ENCODE measurements at regions not wholly inside any gene's neighbourhood (a gene's known extent, or its start where the extent isn't known, plus 50 kb on each side); places are given as distances from the start of the nearest gene placed in this dataset.
A peak's percentile ranks its signal among the peaks of the same experiment; 100 is the strongest.

DNA sequence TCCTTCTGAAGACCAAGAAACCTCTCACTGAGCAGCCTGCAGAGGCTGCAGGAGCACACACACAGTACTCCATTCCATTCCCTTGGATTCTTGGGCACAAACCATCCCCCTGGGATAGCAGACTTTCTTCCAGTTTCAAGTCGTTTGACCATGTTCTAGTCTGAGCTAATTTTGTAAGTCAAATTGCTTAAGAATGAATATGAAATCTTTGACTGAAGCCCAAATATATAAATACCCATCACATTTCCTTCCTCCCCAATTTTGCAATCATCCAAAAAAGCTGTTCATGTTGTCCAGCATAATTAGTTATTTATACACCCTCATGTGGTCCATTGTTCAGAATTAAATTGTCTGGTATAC is 231.2 kb upstream of the TPRG1 start:
- DNase-seq (ENCODE audit: low read depth), result no peak

DNA sequence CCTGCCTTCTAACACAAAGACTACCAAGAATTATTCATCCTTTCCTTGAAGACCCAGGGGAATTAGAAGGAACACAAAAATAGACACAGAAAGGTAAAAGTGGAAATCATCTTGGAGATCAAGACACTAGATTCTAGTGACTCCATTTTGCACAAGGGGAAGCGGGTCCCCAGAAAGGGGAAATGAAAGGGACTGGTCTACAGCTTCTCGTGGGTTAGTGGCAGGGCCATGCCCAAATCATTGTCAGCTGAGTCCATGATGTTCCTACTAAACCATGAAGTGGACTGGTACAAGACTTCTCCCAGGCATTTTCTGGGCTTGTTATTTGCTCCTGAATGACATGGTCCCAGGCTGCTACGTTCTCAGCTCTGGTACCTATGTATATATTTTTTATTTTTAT is 230.7 kb upstream of the TPRG1 start:
- DNase-seq (ENCODE audit: low read depth), result no peak

DNA sequence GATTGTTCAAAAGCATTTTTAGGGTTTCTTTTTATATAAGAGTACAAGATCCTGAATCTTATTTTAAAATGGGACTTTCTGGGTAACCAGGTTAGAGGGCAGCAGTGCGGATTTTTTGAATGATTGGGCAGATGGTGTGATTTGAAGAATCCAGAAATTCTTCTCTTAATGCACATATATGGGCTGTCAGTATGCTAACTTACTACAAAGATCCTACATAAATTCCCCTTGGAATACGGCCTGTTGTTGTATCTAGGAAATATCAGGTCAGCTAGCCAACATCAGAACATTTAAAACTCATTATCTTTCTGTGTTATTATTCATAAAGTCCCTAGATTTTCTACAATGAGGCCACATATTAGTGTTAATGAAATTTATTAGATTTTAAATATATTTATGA is 229.6 kb upstream of the TPRG1 start:
- no peak for DNase-seq (ENCODE audit: low read depth)

DNA sequence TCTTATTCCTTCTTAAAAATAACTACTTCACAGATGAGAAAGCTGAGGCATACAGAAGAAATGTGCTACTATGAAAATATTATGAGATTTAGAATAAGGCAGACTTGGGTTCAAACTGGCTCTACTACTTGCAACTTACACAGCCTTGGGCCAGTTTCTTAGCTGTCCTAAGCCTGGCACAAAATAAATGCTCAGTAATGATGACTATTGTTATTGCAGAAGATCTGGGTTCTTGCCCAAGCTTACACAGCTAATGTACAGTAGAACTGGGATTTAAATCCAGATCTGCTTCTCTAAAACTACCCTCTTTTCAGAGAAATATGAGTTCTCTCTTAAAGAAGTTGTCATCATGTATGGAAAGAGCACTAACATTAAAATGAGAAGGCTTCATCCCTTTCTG is 228.2 kb upstream of the TPRG1 start:
- no peak for DNase-seq (ENCODE audit: low read depth)

DNA sequence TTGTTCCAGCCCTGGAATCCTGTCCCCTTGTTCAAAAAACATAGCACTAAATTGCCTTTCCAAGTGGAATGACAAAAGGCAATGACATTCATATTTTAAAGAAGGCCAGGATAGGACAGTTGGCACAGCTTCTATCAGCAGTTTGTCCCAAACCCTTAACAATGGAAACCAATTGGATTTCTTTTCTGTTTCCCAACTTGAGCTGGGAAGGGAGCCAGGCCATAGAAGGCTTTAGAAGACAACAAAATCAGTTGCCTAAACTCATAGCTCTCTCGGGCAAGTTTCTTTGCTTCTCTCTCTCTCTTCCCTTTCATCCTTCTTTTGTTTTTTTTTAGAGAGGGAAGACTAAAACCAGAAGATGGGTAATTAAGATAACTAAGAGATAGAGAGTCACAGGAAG is 227.7 kb upstream of the TPRG1 start:
- no peak for DNase-seq (ENCODE audit: low read depth)

DNA sequence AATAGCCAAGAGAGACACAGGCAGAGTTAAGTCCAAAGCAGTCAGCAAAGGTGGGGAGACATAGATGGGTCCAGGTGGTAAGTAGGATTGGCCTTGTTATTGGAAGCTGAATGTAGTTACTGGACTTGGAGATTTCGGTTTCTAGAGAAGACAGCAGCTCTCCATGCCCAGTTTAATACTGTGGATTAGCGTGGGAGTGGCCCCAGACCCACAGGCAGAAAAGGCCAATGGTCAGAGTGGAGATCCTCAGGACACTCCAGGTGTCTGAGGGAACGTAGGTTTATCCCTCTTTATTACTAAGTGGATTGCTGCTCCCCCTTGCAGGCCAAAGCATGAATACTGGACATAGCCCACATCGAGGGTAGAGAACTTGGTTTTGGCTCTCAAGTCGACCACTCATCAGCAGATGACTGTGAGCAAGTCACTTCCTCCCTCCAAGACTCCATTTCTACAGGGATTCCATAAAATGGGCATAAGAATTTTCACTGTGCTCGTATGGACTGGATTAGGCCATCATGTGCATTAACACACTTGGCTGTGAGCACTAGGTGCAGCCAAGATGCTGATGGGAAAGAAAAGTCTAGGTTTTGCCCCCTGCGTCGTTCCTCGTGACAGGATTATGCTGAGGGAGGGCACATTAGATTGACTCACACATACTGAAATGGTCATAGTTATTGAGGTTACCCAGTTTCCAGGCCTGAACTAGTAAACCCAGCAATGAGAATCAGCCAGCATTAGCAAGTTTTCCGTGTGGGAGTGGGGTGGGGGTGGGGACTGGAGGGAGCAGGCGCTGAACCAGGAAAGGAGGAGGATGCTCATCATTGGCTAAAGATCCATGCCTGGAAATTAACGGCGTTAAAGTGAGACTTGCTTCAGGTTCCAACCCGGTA is 225.2 kb upstream of the TPRG1 start:
- peak; percentile 2 for DNase-seq (ENCODE audit: low read depth)

DNA sequence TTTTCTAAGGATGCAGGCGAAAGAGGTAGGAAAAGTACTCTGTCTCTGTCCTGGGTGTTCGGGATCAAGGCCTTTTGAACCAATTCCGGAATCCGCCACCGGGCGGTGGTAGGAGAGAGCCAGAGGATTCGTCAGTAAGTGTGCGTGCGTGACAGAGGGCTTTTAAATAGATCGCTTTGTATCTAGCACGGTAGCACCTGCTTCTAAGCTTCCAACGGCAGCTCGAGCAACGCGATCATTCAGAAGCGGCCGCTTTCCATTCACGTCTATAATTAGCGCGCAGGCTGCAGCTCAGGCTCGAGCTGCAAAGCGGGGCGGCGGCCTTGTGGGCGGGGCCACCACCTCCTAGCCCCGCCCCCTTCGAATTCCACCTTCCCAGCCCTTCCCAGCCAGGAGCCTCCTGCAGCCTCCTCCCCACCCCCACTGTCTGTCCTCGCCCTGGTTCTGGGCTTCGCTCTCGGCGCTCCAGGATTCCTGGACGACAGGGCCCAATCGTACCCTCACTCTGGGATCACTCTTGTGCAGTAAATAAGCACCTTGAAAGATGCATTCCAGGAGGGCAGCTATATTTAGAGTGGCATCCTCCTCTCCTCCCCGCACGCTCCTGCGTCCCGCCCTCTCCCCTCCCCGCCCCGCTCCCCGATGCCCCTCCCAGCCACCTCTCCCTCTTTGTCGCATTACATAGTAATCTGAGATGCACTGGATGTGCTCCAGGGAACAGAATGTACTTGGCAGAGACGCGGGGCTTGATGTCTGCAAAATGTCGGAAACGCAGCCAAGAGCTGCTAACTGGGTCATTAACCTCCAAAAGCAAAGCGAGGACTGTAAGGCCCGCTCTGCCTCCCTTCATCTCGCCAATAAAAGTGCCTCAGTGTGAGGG is 224.1 kb upstream of the TPRG1 start:
- peak; percentile 95 for DNase-seq (ENCODE audit: low read depth)

DNA sequence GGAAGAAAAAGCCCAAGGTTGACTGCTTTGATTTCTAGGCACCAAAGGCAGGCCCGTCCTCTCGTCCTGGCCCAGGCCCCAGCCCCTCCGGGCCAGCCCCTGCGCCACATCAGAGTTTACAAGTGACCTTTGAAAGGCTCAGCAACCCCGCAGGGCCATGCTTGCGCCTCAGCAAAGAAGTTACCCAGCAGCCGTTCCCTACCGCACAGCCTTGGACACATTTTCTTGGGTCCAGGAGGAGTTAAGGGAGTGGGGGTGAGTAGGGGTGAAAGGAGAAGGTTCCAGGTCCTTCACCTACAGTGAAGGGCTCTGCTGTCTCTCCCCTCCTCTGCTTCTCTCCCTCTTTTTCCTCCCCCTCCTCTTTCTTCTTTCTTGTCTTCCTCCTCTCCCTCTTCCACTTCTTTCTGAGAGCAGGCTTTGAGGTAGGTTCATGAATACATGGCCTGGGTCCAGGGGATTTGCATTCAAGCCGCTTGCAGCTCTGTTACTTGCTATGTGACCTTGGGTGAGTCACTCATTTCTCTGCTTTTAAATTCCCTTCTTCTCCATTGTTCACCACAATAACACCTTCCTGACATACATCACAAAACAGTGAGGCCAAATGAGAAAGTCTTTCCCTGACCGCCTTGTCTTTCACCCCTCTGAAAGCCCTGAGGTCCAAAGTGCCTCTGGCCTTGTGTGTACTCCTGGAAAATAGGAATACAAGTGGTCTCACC is 223.3 kb upstream of the TPRG1 start:
- DNase-seq (ENCODE audit: low read depth), result peak; percentile 95

DNA sequence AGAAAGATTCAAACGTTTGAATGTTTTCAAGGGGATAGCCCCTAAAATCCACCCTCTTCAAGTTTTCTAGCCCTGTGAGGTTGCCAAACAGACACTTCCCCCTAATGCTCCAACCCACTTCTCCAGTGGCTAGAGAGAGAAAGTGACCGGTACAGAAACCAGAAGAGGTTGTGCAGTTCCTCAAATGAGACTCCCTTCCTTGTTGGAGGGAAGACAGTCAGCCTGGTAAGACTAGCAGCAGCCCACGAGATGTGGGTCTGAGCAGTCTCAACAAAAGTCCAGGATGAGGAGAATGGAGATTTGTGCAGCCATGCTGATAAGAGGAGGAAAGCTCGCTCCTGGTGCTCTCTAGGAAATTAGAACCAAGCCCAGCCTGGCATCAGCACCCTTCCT is 222.8 kb upstream of the TPRG1 start:
- no peak for DNase-seq (ENCODE audit: low read depth)

DNA sequence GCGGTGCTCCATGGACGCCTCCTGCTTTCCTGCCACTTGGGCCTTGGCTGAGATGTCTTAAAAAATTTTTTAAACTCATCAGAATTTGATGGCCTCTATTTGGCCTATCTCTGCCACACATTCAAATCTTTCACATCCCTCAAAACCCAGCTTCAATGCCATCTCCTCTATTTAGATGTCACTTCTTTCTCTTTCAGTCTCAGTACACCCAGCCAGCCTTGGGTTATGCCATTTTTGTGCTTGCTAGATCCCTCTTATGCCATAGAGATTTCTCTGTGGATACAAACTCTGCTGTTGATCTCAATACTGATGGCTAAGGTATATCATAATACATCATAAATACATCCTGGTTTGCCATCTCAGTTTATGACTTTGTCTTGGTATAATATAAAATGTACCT is 222.3 kb upstream of the TPRG1 start:
- DNase-seq (ENCODE audit: low read depth), result no peak

DNA sequence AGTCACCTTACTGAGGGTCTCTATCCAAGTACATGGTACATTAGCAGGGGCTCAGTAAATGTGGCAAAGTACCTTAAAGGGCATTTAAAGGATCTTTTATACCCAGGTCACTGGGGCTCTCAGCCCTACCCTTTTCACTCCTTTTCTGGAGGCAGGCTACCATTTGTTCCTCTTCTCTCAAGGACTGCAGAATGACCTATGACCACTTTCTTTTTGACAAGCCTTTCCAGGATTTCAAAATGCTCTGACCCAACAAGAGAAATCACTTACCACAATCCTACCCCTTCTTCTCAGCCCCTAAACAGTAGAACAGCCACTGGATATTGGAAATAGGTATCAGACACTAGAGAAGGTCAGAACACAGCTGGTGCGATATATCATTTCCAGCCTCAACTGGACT is 221.8 kb upstream of the TPRG1 start:
- DNase-seq (ENCODE audit: low read depth), result no peak

DNA sequence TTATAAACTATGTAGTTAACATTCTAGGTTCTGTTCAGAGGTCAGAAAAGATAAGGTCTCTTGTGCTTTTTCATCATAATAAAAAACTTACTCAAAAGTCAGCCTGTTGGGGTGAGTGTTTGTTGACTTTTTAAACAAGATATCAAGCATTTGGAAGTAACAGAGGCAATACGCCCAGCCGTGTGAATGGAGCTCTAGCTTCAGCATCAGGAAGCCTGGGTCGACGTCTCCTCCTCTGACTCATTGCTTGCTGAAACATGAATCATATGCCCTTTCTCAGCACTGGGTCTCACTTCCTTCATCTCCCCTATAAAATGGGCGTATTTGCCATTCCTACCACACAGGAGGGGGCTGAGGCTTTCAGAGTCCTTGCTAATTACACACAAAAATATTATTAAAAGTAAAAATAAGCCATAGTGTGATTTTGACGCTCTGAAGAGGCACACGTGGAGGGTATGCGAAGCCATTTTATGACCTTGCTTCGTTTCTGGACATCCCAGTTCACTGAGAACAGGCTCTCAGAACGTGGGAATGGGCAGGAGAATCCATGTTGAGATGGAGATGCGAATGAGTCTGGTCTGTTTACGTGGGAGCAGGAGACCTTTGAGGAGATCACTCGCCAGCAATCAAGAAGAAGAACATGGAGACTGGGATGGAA is 220.8 kb upstream of the TPRG1 start:
- peak; percentile 90 for DNase-seq (ENCODE audit: low read depth)

DNA sequence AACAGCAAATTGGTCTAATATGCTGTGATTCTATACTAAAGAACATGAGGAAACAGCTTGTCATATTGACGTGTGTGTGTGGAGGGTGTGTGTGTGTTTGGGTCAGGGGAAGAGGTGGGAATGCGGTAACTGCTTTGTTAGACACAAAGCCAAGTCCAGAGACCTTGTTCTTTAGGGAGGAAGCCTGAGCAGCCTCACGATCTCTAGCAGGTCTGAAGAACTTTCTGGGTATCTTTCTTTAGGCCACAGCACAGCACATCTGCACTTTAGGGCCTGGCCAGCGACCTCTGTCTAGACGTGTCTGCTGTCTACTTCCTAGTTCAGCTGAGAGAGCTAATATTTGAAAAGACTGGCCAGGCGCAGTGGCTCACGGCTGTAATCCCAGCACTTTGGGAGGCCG is 220.0 kb upstream of the TPRG1 start:
- no peak for DNase-seq (ENCODE audit: low read depth)

DNA sequence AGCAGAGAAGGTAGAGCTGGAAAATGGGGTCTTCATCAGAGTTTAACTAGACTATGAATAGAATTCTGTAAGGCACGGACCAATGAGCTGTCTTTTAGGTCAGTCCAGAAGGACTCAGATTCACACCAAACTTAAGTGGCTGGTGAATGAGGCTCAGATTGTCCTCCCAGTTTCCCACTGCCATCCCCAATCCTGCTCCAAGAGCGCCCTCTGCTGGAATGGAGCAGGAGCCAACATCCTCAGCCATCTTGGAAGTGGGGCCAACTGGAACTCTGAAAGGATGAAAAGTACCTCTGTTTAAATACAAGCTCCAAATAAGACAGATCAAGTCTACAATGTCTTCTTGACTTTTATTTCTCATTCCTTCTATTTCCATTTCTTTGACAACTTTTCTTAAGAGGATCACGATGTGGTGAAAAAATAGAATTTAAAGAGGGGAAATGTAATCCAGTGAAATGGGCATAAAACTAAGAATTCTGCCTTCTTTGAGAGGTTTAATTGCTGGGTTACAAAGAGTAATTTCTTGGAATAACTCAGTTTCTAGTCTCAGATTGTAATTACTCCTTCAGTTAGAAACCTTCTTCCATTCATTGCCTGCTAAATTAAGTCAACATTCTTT is 217.1 kb upstream of the TPRG1 start:
- DNase-seq (ENCODE audit: low read depth), result peak; percentile 82

DNA sequence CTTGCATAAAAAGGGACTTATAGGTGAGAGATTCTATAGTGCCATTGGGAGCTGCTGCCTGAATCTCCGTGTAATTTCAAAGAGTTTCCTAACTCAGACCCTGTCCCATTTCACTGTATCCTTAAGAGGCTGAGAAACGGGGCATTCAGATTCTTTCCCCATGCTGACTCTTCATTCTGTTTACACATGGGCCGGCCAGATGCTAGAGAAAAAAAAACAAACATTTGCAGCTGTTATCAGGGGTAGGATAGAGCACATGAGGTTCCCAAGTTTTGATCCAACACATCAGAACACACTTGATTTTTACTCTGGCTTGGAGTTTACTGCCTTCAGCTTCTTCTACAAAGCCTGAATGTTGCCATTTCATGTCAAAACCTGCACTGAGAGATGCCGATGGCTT is 215.9 kb upstream of the TPRG1 start:
- no peak for DNase-seq (ENCODE audit: low read depth)

DNA sequence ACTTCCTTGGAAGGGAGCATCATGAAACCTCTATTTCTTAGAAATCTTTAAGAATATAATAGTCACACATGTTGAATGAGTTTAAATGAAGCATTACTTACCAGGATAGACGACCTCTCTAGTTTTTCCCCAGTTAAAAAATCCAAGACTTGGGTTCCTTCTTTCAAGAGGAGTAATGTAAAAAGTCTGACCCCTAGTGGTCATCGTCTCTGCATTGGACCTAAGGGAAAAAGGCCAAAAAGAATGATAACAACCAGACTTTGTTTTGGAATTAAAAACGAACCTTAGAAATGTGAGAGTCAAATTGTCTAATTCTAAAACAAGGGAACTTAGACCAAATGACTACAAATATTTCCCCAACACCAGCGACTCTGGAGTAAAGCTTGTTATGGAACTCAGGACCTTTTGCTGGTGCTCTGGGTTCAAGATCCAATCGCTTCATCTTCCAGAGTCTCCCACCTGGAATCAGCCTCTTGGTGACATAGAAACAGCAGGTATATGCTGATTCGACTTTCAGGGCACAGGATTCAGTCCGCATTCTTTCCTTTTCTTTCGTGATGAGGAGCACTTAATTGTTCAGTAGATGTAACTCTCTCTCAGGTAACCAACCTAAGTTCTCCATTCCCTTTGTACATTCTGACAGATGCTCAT is 214.8 kb upstream of the TPRG1 start:
- DNase-seq (ENCODE audit: low read depth), result peak; percentile 64

DNA sequence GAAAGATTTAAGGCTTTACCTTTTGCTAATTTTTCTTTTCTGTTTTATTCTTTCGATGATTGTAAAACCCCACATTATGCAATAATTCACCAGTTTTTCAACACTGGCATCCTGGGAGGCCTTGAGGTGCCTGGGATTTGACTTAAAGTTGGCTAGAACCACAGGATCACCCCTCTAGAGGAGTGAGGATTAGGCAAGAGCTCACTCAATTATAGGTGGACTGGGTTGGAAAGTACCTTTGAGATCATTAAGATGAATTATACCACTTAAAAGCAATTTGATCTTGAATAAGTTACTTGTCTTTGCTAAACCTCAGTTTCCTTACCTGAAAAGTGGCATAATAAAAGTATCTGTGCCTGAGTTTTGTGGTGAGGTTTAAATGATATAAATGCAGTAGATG is 212.8 kb upstream of the TPRG1 start:
- no peak for DNase-seq (ENCODE audit: low read depth)

DNA sequence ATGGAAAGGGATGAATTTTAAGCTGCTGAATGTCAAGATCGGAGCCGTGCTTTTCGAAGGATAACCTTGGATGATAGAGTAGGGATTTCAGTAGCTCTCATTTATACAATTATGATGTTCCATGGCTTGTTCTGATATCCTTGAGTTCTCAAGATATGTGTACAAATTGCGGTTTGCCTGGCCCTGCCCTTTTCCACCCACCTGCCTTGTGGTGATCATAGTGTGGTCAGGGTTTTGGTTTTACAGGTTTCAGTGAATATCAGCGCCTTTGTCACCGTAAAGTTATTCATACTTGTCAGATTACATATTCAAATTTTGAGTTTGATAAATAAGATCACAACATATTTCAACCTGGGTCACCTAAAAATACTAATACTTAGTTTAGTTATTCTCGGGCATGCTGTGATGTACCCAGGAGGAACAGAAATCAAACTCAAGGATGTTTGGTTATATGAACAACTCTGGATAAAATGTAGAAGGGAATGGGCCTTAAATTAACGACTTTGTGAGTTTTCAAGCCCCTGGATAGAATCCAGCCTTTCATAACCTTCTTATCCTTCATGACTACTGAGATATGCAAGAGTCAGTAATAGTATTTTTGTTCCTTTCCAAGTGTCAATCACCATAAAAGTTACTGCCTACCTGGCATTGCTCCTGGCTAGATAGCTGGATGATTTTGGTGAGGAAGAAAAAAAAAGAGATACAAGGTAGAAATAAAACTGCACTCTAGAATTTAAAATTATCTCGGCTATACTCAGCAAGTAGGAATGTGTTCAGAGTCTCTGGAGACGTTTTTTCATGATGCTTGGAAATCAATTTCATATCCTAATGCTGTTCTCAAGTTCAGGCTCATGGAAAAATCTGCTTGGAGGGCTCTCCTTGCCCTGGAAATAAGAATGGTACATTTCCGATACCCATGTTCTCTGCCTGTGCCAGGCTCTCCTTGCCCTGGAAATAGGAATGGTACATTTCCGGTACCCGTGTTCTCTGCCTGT is 209.2 kb upstream of the TPRG1 start:
- DNase-seq (ENCODE audit: low read depth), result no peak

DNA sequence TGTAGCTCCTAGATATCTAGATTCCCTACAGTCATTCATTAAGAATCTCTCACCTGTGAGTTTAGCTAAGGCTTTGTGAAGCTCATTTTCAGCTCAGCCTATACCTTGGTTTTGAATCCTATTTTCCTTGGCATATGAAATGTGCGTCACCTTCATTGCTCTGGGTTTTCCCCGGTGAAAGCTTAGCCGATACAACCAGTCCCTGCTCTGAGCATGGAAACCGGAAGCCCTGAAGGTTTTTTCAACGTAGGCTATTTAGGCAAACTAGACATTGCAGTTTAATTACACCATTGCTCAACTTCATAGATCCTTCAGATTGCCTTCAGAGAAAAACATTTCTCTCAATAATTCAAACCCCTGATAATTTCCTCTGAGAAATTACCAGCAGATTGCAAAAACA is 206.8 kb upstream of the TPRG1 start:
- DNase-seq (ENCODE audit: low read depth), result no peak

DNA sequence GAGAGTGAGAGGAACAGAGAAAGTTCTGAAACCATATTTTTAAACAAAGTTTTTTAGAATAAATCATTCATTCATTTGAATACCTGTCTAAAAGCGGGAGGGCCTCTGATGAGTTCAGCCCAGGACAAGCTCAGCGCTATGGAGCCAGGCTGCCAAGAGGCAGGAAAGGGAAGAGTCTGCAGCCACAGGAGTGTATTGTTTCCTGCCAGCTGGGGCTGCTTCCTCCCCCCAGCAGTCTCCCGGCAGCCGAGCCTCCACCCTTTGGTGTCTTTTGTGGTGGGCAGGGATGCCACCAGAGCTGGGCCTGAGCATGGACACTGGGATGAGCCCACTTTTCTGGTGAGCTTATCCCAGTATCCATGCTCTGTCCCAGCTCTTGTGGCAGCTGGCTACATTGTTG is 199.5 kb upstream of the TPRG1 start:
- no peak for DNase-seq (ENCODE audit: low read depth)

Measured in RPMI7951 (cell line).